ENCODE measurements at regions not wholly inside any gene's neighbourhood (a gene's known extent, or its start where the extent isn't known, plus 50 kb on each side); places are given as distances from the start of the nearest gene placed in this dataset.

- no peak overlapping the region for H3K4me3 ChIP-seq (ENCODE audit: low read length)
- H3K36me3 ChIP-seq (ENCODE audit: control insufficient read depth, low read depth, low read length): no peaks in the 10 kb centered on the region
- no peak overlapping the region for H3K9ac ChIP-seq (ENCODE audit: low read length)
- H3K27me3 ChIP-seq (ENCODE audit: control insufficient read depth, insufficient read depth, low read length): no peaks in the 10 kb centered on the region
- H3K27ac ChIP-seq (ENCODE audit: low read length): no peak overlapping the region
- peaks cover 4% of the 10 kb centered on the region for H3K4me1 ChIP-seq (ENCODE audit: control insufficient read depth, low read depth, low read length)
- no peaks in the 10 kb centered on the region for H3K9me3 ChIP-seq (ENCODE audit: control insufficient read depth, low read depth, low read length)
Measured at GRCh38 chr4:136012220-136012619, 1520.1 kb downstream of the PCDH18 start.

DNA sequence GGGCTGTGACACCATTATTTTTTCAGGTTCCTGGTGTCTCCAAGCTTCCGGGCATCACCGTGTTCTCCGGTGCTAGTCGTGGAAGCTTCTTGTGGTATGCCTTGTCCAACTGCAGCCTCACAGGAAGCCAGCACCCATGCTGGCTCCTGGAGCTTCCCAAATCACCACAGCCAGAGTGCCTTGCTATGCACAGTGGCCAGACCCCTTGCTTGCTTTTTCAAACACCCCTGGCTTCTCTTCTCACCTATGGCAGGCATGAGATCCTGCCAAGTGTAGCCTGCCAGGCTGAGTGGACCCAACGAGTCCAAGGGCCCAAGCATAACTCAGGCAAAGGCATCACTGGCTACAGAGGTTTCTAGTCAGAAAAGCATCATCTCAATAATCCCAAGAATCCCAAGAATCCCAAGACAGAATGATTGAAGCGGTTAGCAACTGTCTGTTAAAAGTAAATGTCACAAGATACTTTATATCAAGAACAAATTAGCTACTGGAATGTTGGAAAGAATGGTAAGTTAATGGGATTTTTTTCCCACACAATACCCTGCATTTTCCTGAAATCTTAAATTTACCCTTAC lies 1522.9 kb downstream of the PCDH18 start:
- H3K27me3 ChIP-seq (ENCODE audit: control insufficient read depth, insufficient read depth, low read length): no peaks in the 10 kb centered on the region
- no peaks in the 10 kb centered on the region for H3K36me3 ChIP-seq (ENCODE audit: control insufficient read depth, low read depth, low read length)
- H3K27ac ChIP-seq (ENCODE audit: low read length): no peak overlapping the region
- H3K9ac ChIP-seq (ENCODE audit: low read length): no peak overlapping the region
- H3K4me1 ChIP-seq (ENCODE audit: control insufficient read depth, low read depth, low read length): peaks cover 4% of the 10 kb centered on the region
- no peak overlapping the region for H3K4me3 ChIP-seq (ENCODE audit: low read length)
- H3K9me3 ChIP-seq (ENCODE audit: control insufficient read depth, low read depth, low read length): no peaks in the 10 kb centered on the region

DNA sequence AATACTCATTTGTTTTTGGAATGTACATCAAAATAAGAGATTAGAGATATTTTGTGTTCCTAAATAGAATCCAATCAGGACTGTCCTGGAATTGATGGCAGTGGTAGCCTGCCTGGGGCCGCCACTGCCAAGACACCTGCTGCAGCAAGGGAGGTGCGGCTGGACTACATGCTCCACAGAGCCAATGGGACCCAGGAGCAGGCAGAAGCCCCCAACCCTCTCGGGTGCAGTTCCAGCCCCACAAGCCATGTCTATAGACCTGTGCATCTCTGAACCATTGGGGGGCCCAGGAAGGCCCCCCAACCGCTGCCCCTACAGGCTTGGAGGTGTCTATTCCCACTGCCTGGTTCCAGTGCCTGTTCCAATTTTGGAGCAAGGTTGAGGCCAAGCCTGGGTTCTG lies 1524.3 kb downstream of the PCDH18 start:
- H3K27ac ChIP-seq (ENCODE audit: low read length): no peak overlapping the region
- no peaks in the 10 kb centered on the region for H3K9me3 ChIP-seq (ENCODE audit: control insufficient read depth, low read depth, low read length)
- H3K9ac ChIP-seq (ENCODE audit: low read length): no peak overlapping the region
- H3K4me3 ChIP-seq (ENCODE audit: low read length): no peak overlapping the region
- no peaks in the 10 kb centered on the region for H3K36me3 ChIP-seq (ENCODE audit: control insufficient read depth, low read depth, low read length)
- H3K27me3 ChIP-seq (ENCODE audit: control insufficient read depth, insufficient read depth, low read length): no peaks in the 10 kb centered on the region
- H3K4me1 ChIP-seq (ENCODE audit: control insufficient read depth, low read depth, low read length): peaks cover 4% of the 10 kb centered on the region

GRCh38 chr4:136002316-136002715 lies 1530.0 kb downstream of the PCDH18 start:
- H3K9me3 ChIP-seq (ENCODE audit: control insufficient read depth, low read depth, low read length): no peaks in the 10 kb centered on the region

GRCh38 chr4:136001791-136002190 lies 1530.5 kb downstream of the PCDH18 start:
- no peak overlapping the region for H3K27ac ChIP-seq (ENCODE audit: low read length)
- no peak overlapping the region for H3K4me3 ChIP-seq (ENCODE audit: low read length)
- no peak overlapping the region for H3K9ac ChIP-seq (ENCODE audit: low read length)
- no peaks in the 10 kb centered on the region for H3K36me3 ChIP-seq (ENCODE audit: control insufficient read depth, low read depth, low read length)
- H3K27me3 ChIP-seq (ENCODE audit: control insufficient read depth, insufficient read depth, low read length): no peaks in the 10 kb centered on the region
- no peaks in the 10 kb centered on the region for H3K9me3 ChIP-seq (ENCODE audit: control insufficient read depth, low read depth, low read length)
- no peaks in the 10 kb centered on the region for H3K4me1 ChIP-seq (ENCODE audit: control insufficient read depth, low read depth, low read length)

More at GRCh38 chr4:136002316-136002715, 1530.0 kb downstream of the PCDH18 start:
- Histone ChIP-seq H3K27me3 (ENCODE audit: control insufficient read depth, insufficient read depth, low read length) (no peaks in the 10 kb centered on the region), H3K27ac (ENCODE audit: low read length) (no peak overlapping the region), H3K4me1 (ENCODE audit: control insufficient read depth, low read depth, low read length) (no peaks in the 10 kb centered on the region), H3K36me3 (ENCODE audit: control insufficient read depth, low read depth, low read length) (no peaks in the 10 kb centered on the region), H3K9ac (ENCODE audit: low read length) (no peak overlapping the region), H3K4me3 (ENCODE audit: low read length) (no peak overlapping the region)

DNA sequence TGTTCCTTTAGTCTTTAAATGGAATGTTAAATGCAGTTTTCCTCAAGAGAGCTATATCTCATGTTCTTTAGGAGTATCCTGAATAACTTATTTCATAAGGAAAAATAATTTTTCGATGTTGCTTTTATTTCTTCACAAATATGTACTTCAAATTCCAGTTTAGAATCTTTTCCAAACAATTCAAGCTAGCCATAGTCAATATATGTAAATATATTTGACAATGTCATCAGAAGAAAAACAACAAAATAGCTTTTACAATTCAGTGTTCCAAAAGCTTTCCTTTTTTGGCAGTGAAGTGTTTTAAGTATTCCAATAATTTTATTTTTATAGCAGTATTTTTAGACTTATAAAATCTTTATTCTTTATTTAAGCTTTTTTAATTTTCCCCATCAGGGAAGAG lies 1532.0 kb downstream of the PCDH18 start:
- no peak overlapping the region for H3K4me3 ChIP-seq (ENCODE audit: low read length)

GRCh38 chr4:135994360-135994759 lies 1537.9 kb downstream of the PCDH18 start:
- no peaks in the 10 kb centered on the region for H3K36me3 ChIP-seq (ENCODE audit: control insufficient read depth, low read depth, low read length)
- H3K4me3 ChIP-seq (ENCODE audit: low read length): no peak overlapping the region
- no peaks in the 10 kb centered on the region for H3K27me3 ChIP-seq (ENCODE audit: control insufficient read depth, insufficient read depth, low read length)
- H3K4me1 ChIP-seq (ENCODE audit: control insufficient read depth, low read depth, low read length): peaks cover 5% of the 10 kb centered on the region
- H3K9me3 ChIP-seq (ENCODE audit: control insufficient read depth, low read depth, low read length): no peaks in the 10 kb centered on the region
- H3K9ac ChIP-seq (ENCODE audit: low read length): no peak overlapping the region
- no peak overlapping the region for H3K27ac ChIP-seq (ENCODE audit: low read length)

More for the DNA sequence above, 1532.0 kb downstream of the PCDH18 start:
- Histone ChIP-seq H3K36me3 (ENCODE audit: control insufficient read depth, low read depth, low read length) (no peaks in the 10 kb centered on the region), H3K9ac (ENCODE audit: low read length) (no peak overlapping the region), H3K27me3 (ENCODE audit: control insufficient read depth, insufficient read depth, low read length) (no peaks in the 10 kb centered on the region), H3K27ac (ENCODE audit: low read length) (no peak overlapping the region), H3K9me3 (ENCODE audit: control insufficient read depth, low read depth, low read length) (no peaks in the 10 kb centered on the region), H3K4me1 (ENCODE audit: control insufficient read depth, low read depth, low read length) (no peaks in the 10 kb centered on the region)

DNA sequence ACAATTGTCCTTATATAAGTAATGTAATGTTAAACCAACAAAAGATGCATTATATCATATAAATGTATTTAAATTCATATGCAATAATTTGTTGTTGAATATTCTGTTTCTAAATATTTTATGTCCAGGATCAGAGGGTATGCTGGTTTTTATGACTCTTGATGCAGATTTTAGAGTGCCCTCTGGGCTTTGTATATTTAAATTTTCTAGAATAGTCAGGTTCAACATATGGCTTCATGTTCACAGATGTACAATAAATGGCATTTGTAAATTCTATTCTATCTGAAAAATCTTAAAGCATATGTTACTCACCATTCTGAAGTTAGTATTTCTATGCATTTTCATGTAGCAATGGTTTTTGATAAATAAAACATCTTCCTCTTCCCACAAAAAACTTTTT lies 1555.4 kb downstream of the PCDH18 start:
- Histone ChIP-seq H3K4me1 (ENCODE audit: control insufficient read depth, low read depth, low read length) (no peaks in the 10 kb centered on the region), H3K27me3 (ENCODE audit: control insufficient read depth, insufficient read depth, low read length) (no peaks in the 10 kb centered on the region), H3K27ac (ENCODE audit: low read length) (no peak overlapping the region), H3K4me3 (ENCODE audit: low read length) (no peak overlapping the region), H3K36me3 (ENCODE audit: control insufficient read depth, low read depth, low read length) (no peaks in the 10 kb centered on the region), H3K9me3 (ENCODE audit: control insufficient read depth, low read depth, low read length) (no peaks in the 10 kb centered on the region), H3K9ac (ENCODE audit: low read length) (no peak overlapping the region)

DNA sequence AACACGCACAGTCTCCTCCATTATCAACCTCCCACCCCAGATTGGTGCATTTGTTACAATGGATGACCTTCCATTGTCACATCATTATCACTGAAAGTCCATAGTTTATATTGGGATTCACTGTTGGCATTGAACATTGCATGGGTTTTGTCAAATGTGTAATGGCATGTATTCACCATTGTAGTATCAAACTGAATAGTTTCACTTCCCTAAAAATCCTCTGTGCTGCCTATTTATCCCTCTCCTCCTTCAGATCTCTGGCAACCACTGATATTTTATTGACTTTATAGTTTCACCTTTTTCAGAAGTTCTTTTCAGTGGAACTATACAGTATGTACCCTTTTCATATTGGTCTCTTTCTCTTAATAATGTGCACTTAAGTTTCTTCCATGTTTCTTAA lies 1565.4 kb downstream of the PCDH18 start:
- no peak overlapping the region for H3K4me3 ChIP-seq (ENCODE audit: low read length)
- no peak overlapping the region for H3K27ac ChIP-seq (ENCODE audit: low read length)
- H3K27me3 ChIP-seq (ENCODE audit: control insufficient read depth, insufficient read depth, low read length): no peaks in the 10 kb centered on the region
- H3K36me3 ChIP-seq (ENCODE audit: control insufficient read depth, low read depth, low read length): no peaks in the 10 kb centered on the region
- H3K4me1 ChIP-seq (ENCODE audit: control insufficient read depth, low read depth, low read length): no peaks in the 10 kb centered on the region
- no peaks in the 10 kb centered on the region for H3K9me3 ChIP-seq (ENCODE audit: control insufficient read depth, low read depth, low read length)
- H3K9ac ChIP-seq (ENCODE audit: low read length): no peak overlapping the region

- H3K4me3 ChIP-seq (ENCODE audit: low read length): no peak overlapping the region
Measured at GRCh38 chr4:135963009-135963408, 1569.3 kb downstream of the PCDH18 start.

DNA sequence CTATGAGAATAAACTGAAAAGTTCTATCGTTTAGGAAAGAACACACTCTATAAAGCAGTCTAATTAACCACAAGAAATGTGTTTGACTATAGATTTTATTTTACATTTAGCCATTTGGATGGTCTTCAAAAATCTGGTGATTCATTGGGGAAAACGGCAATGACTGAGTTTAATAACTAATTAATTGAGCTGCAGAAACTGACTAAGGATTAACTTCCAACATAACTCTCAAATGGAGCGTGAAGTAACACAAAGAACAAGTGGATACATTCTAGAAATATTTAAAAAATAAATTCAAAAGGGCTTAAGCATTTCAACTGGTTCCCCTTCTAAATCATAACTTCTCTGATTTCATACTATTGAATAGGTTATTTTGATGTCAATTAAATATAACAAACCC lies 1582.4 kb downstream of the PCDH18 start:
- Histone ChIP-seq H3K27ac (ENCODE audit: low read length) (no peak overlapping the region), H3K36me3 (ENCODE audit: control insufficient read depth, low read depth, low read length) (no peaks in the 10 kb centered on the region), H3K27me3 (ENCODE audit: control insufficient read depth, insufficient read depth, low read length) (no peaks in the 10 kb centered on the region), H3K9me3 (ENCODE audit: control insufficient read depth, low read depth, low read length) (peaks cover under 1% of the 10 kb centered on the region), H3K4me1 (ENCODE audit: control insufficient read depth, low read depth, low read length) (no peaks in the 10 kb centered on the region), H3K9ac (ENCODE audit: low read length) (no peak overlapping the region), H3K4me3 (ENCODE audit: low read length) (no peak overlapping the region)

More at GRCh38 chr4:135963009-135963408, 1569.3 kb downstream of the PCDH18 start:
- Histone ChIP-seq H3K9ac (ENCODE audit: low read length) (no peak overlapping the region), H3K36me3 (ENCODE audit: control insufficient read depth, low read depth, low read length) (no peaks in the 10 kb centered on the region), H3K27ac (ENCODE audit: low read length) (no peak overlapping the region), H3K4me1 (ENCODE audit: control insufficient read depth, low read depth, low read length) (no peaks in the 10 kb centered on the region), H3K9me3 (ENCODE audit: control insufficient read depth, low read depth, low read length) (no peaks in the 10 kb centered on the region), H3K27me3 (ENCODE audit: control insufficient read depth, insufficient read depth, low read length) (no peaks in the 10 kb centered on the region)

- no peaks in the 10 kb centered on the region for H3K9me3 ChIP-seq (ENCODE audit: control insufficient read depth, low read depth, low read length)
- H3K4me1 ChIP-seq (ENCODE audit: control insufficient read depth, low read depth, low read length): no peaks in the 10 kb centered on the region
- no peak overlapping the region for H3K9ac ChIP-seq (ENCODE audit: low read length)
- no peaks in the 10 kb centered on the region for H3K36me3 ChIP-seq (ENCODE audit: control insufficient read depth, low read depth, low read length)
- no peak overlapping the region for H3K27ac ChIP-seq (ENCODE audit: low read length)
- H3K4me3 ChIP-seq (ENCODE audit: low read length): no peak overlapping the region
- H3K27me3 ChIP-seq (ENCODE audit: control insufficient read depth, insufficient read depth, low read length): no peaks in the 10 kb centered on the region
Measured at GRCh38 chr4:135948797-135949196, 1583.5 kb downstream of the PCDH18 start.
